GM06990 (cell line): ENCODE measurements at regions not wholly inside any gene's neighbourhood (a gene's known extent, or its start where the extent isn't known, plus 50 kb on each side); places are given as distances from the start of the nearest gene placed in this dataset.

Experiments used
- DNase-seq: peaks from one replicate; pipeline ENCODE4 v3.0.0-alpha.2; 2011; ENCODE audit not compliant: insufficient read length; ENCODE audit errors: extremely low read depth
- H3K27me3 ChIP-seq: replicated peaks from 2 replicates; pipeline ENCODE4 v1.6.0; 2011; ENCODE audit warnings: low read length; ENCODE audit not compliant: control insufficient read depth, insufficient read depth
- H3K36me3 ChIP-seq: 2 replicates; pipeline ENCODE4 v1.5.1; 2011; ENCODE audit warnings: low read length; ENCODE audit not compliant: control insufficient read depth, insufficient read depth
- H3K4me3 ChIP-seq: replicated peaks from 2 replicates; pipeline ENCODE4 v1.5.1; 2011; ENCODE audit warnings: low read depth, mild to moderate bottlenecking, control low read depth, low read length
- CTCF ChIP-seq: IDR thresholded peaks from 2 replicates; pipeline ENCODE4 v1.5.1; 2011; ENCODE audit warnings: low read length, control low read depth, mild to moderate bottlenecking, inconsistent platforms; ENCODE audit not compliant: insufficient read depth, poor library complexity, severe bottlenecking

GRCh38 chr7:153423210-153423590, 629.0 kb upstream of the DPP6 start:
- Histone ChIP-seq H3K27me3 (no peaks in the 10 kb centered on the region), H3K4me3 (no peak overlapping the region)
- no peak for TF ChIP-seq CTCF

GRCh38 chr7:153430931-153431330, 621.3 kb upstream of the DPP6 start:
- DNase-seq, result no peak
- no peak overlapping the region for H3K4me3 ChIP-seq
- no peak for TF ChIP-seq CTCF
- H3K27me3 ChIP-seq, result no peaks in the 10 kb centered on the region
- no peaks in the 10 kb centered on the region for H3K36me3 ChIP-seq

More at GRCh38 chr7:153423210-153423590, 629.0 kb upstream of the DPP6 start:
- H3K36me3 ChIP-seq, result no peaks in the 10 kb centered on the region
- no peak for DNase-seq

GRCh38 chr7:153432063-153432462, 620.1 kb upstream of the DPP6 start:
- Histone ChIP-seq H3K4me3 (no peak overlapping the region), H3K27me3 (no peaks in the 10 kb centered on the region), H3K36me3 (no peaks in the 10 kb centered on the region)
- DNase-seq, result no peak
- TF ChIP-seq CTCF, result no peak

GRCh38 chr7:153433223-153433622, 619.0 kb upstream of the DPP6 start:
- no peaks in the 10 kb centered on the region for H3K36me3 ChIP-seq
- TF ChIP-seq CTCF, result no peak
- DNase-seq, result no peak
- no peaks in the 10 kb centered on the region for H3K27me3 ChIP-seq
- H3K4me3 ChIP-seq, result no peak overlapping the region

GRCh38 chr7:153440715-153441114, 611.5 kb upstream of the DPP6 start:
- no peak for TF ChIP-seq CTCF
- DNase-seq, result no peak
- Histone ChIP-seq H3K36me3 (no peaks in the 10 kb centered on the region), H3K27me3 (no peaks in the 10 kb centered on the region), H3K4me3 (no peak overlapping the region)

- no peaks in the 10 kb centered on the region for H3K27me3 ChIP-seq
- no peak for DNase-seq
- no peaks in the 10 kb centered on the region for H3K36me3 ChIP-seq
- TF ChIP-seq CTCF, result no peak
- H3K4me3 ChIP-seq, result no peak overlapping the region
These were observed 609.0 kb upstream of the DPP6 start for GRCh38 chr7:153443032-153443701.
